ENCODE measurements at regions not wholly inside any gene's neighbourhood (a gene's known extent, or its start where the extent isn't known, plus 50 kb on each side); places are given as distances from the start of the nearest gene placed in this dataset.

DNA sequence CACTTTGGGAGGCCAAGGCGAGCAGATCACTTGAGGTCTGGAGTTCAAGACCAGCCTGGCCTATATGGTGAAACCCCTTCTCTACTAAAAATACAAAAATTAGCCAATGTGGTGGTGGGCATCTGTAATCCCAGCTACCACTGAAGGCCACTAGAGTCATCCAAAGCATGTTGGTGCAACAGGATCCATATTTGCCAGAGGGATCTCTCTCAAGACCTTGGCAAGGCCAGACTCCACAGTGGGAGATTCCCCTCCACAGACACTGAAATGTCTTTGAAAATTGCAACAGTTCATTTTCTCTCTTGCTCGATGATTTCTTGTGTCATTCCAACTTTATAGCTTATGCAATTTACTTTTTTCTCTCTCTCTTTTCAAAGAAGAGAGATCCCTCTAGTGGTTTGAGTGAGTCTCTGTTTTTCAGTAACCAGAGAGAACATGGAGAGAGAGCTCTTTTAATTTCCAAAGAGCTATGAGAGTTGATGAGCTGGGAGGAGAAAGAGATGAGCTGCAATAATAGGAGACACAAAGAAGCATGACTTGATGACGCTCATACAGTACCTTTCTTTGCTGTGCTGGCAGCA lies 176.8 kb upstream of the USP25 start:
- TF ChIP-seq, protein P1, sequence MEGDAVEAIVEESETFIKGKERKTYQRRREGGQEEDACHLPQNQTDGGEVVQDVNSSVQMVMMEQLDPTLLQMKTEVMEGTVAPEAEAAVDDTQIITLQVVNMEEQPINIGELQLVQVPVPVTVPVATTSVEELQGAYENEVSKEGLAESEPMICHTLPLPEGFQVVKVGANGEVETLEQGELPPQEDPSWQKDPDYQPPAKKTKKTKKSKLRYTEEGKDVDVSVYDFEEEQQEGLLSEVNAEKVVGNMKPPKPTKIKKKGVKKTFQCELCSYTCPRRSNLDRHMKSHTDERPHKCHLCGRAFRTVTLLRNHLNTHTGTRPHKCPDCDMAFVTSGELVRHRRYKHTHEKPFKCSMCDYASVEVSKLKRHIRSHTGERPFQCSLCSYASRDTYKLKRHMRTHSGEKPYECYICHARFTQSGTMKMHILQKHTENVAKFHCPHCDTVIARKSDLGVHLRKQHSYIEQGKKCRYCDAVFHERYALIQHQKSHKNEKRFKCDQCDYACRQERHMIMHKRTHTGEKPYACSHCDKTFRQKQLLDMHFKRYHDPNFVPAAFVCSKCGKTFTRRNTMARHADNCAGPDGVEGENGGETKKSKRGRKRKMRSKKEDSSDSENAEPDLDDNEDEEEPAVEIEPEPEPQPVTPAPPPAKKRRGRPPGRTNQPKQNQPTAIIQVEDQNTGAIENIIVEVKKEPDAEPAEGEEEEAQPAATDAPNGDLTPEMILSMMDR (conservative IDR thresholded peaks at IDR 0.05 in 1 of 2, IDR thresholded peaks at IDR 0.05 in 1 of 2; ENCODE audit: extremely low read depth in 1 of 2, insufficient read depth in 1 of 2, low read depth in 1 of 2, low read length in 2 of 2) = peak; percentile 56 to 72
- no peak for TF ChIP-seq EZH2 (IDR thresholded peaks at IDR 0.05; ENCODE audit: borderline replicate concordance, low read length)
